ENCODE measurements at regions not wholly inside any gene's neighbourhood (a gene's known extent, or its start where the extent isn't known, plus 50 kb on each side); places are given as distances from the start of the nearest gene placed in this dataset.

- no peaks in the 10 kb centered on the region for H3K36me3 ChIP-seq (ENCODE audit: control insufficient read depth, insufficient read depth, low read length)
- H3K4me3 ChIP-seq (ENCODE audit: low read length): no peak overlapping the region
- no peaks in the 10 kb centered on the region for H3K4me1 ChIP-seq (ENCODE audit: control insufficient read depth, insufficient read depth, low read length)
- H3K9me3 ChIP-seq (ENCODE audit: control insufficient read depth, low read length): no peaks in the 10 kb centered on the region
- H3K27me3 ChIP-seq (ENCODE audit: control insufficient read depth, insufficient read depth, low read length): no peaks in the 10 kb centered on the region
- H3K9ac ChIP-seq (ENCODE audit: low read length): no peak overlapping the region
Measured at GRCh38 chr20:60967431-60968316, 284.4 kb upstream of the CDH4 start.

GRCh38 chr20:60968853-60969720, 283.0 kb upstream of the CDH4 start:
- H3K4me1 ChIP-seq (ENCODE audit: control insufficient read depth, insufficient read depth, low read length): no peaks in the 10 kb centered on the region
- no peak overlapping the region for H3K9ac ChIP-seq (ENCODE audit: low read length)
- H3K27me3 ChIP-seq (ENCODE audit: control insufficient read depth, insufficient read depth, low read length): no peaks in the 10 kb centered on the region
- no peaks in the 10 kb centered on the region for H3K9me3 ChIP-seq (ENCODE audit: control insufficient read depth, low read length)
- no peak overlapping the region for H3K4me3 ChIP-seq (ENCODE audit: low read length)
- no peaks in the 10 kb centered on the region for H3K36me3 ChIP-seq (ENCODE audit: control insufficient read depth, insufficient read depth, low read length)

- H3K27me3 ChIP-seq (ENCODE audit: control insufficient read depth, insufficient read depth, low read length): no peaks in the 10 kb centered on the region
Measured at GRCh38 chr20:60970601-60971000, 281.5 kb upstream of the CDH4 start.

GRCh38 chr20:60974022-60974421, 278.0 kb upstream of the CDH4 start:
- Histone ChIP-seq H3K27me3 (ENCODE audit: control insufficient read depth, insufficient read depth, low read length) (no peaks in the 10 kb centered on the region), H3K4me1 (ENCODE audit: control insufficient read depth, insufficient read depth, low read length) (no peaks in the 10 kb centered on the region), H3K9ac (ENCODE audit: low read length) (no peak overlapping the region), H3K36me3 (ENCODE audit: control insufficient read depth, insufficient read depth, low read length) (no peaks in the 10 kb centered on the region), H3K4me3 (ENCODE audit: low read length) (no peak overlapping the region), H3K9me3 (ENCODE audit: control insufficient read depth, low read length) (no peaks in the 10 kb centered on the region)

More at GRCh38 chr20:60970601-60971000, 281.5 kb upstream of the CDH4 start:
- Histone ChIP-seq H3K36me3 (ENCODE audit: control insufficient read depth, insufficient read depth, low read length) (no peaks in the 10 kb centered on the region), H3K4me3 (ENCODE audit: low read length) (no peak overlapping the region), H3K9ac (ENCODE audit: low read length) (no peak overlapping the region), H3K4me1 (ENCODE audit: control insufficient read depth, insufficient read depth, low read length) (no peaks in the 10 kb centered on the region), H3K9me3 (ENCODE audit: control insufficient read depth, low read length) (no peaks in the 10 kb centered on the region)

GRCh38 chr20:60974441-60974945, 277.6 kb upstream of the CDH4 start:
- H3K4me1 ChIP-seq (ENCODE audit: control insufficient read depth, insufficient read depth, low read length): no peaks in the 10 kb centered on the region
- H3K27me3 ChIP-seq (ENCODE audit: control insufficient read depth, insufficient read depth, low read length): no peaks in the 10 kb centered on the region
- H3K4me3 ChIP-seq (ENCODE audit: low read length): no peak overlapping the region
- H3K9me3 ChIP-seq (ENCODE audit: control insufficient read depth, low read length): no peaks in the 10 kb centered on the region
- no peak overlapping the region for H3K9ac ChIP-seq (ENCODE audit: low read length)
- no peaks in the 10 kb centered on the region for H3K36me3 ChIP-seq (ENCODE audit: control insufficient read depth, insufficient read depth, low read length)

- Histone ChIP-seq H3K4me3 (ENCODE audit: low read length) (no peak overlapping the region), H3K4me1 (ENCODE audit: control insufficient read depth, insufficient read depth, low read length) (no peaks in the 10 kb centered on the region), H3K36me3 (ENCODE audit: control insufficient read depth, insufficient read depth, low read length) (no peaks in the 10 kb centered on the region), H3K27me3 (ENCODE audit: control insufficient read depth, insufficient read depth, low read length) (no peaks in the 10 kb centered on the region), H3K9ac (ENCODE audit: low read length) (no peak overlapping the region), H3K9me3 (ENCODE audit: control insufficient read depth, low read length) (no peaks in the 10 kb centered on the region)
Measured at GRCh38 chr20:60976139-60976538, 275.9 kb upstream of the CDH4 start.

- Histone ChIP-seq H3K4me3 (ENCODE audit: low read length) (no peak overlapping the region), H3K36me3 (ENCODE audit: control insufficient read depth, insufficient read depth, low read length) (no peaks in the 10 kb centered on the region), H3K4me1 (ENCODE audit: control insufficient read depth, insufficient read depth, low read length) (no peaks in the 10 kb centered on the region), H3K9ac (ENCODE audit: low read length) (no peak overlapping the region), H3K9me3 (ENCODE audit: control insufficient read depth, low read length) (no peaks in the 10 kb centered on the region), H3K27me3 (ENCODE audit: control insufficient read depth, insufficient read depth, low read length) (no peaks in the 10 kb centered on the region)
Measured at GRCh38 chr20:60976913-60977312, 275.1 kb upstream of the CDH4 start.

- Histone ChIP-seq H3K9ac (ENCODE audit: low read length) (no peak overlapping the region), H3K4me1 (ENCODE audit: control insufficient read depth, insufficient read depth, low read length) (no peaks in the 10 kb centered on the region), H3K36me3 (ENCODE audit: control insufficient read depth, insufficient read depth, low read length) (no peaks in the 10 kb centered on the region), H3K4me3 (ENCODE audit: low read length) (no peak overlapping the region), H3K9me3 (ENCODE audit: control insufficient read depth, low read length) (no peaks in the 10 kb centered on the region), H3K27me3 (ENCODE audit: control insufficient read depth, insufficient read depth, low read length) (no peaks in the 10 kb centered on the region)
Measured at GRCh38 chr20:60977901-60978300, 274.2 kb upstream of the CDH4 start.

- no peak overlapping the region for H3K4me3 ChIP-seq (ENCODE audit: low read length)
- no peak overlapping the region for H3K9ac ChIP-seq (ENCODE audit: low read length)
- no peaks in the 10 kb centered on the region for H3K36me3 ChIP-seq (ENCODE audit: control insufficient read depth, insufficient read depth, low read length)
- H3K9me3 ChIP-seq (ENCODE audit: control insufficient read depth, low read length): no peaks in the 10 kb centered on the region
- H3K4me1 ChIP-seq (ENCODE audit: control insufficient read depth, insufficient read depth, low read length): no peaks in the 10 kb centered on the region
- no peaks in the 10 kb centered on the region for H3K27me3 ChIP-seq (ENCODE audit: control insufficient read depth, insufficient read depth, low read length)
Measured at GRCh38 chr20:60984666-60985065, 267.4 kb upstream of the CDH4 start.

- no peaks in the 10 kb centered on the region for H3K4me1 ChIP-seq (ENCODE audit: control insufficient read depth, insufficient read depth, low read length)
- no peak overlapping the region for H3K9ac ChIP-seq (ENCODE audit: low read length)
- H3K36me3 ChIP-seq (ENCODE audit: control insufficient read depth, insufficient read depth, low read length): no peaks in the 10 kb centered on the region
- H3K27me3 ChIP-seq (ENCODE audit: control insufficient read depth, insufficient read depth, low read length): no peaks in the 10 kb centered on the region
- no peaks in the 10 kb centered on the region for H3K9me3 ChIP-seq (ENCODE audit: control insufficient read depth, low read length)
- no peak overlapping the region for H3K4me3 ChIP-seq (ENCODE audit: low read length)
Measured at GRCh38 chr20:60986506-60987156, 265.4 kb upstream of the CDH4 start.

GRCh38 chr20:60990061-60990460, 262.0 kb upstream of the CDH4 start:
- no peaks in the 10 kb centered on the region for H3K9me3 ChIP-seq (ENCODE audit: control insufficient read depth, low read length)
- H3K27me3 ChIP-seq (ENCODE audit: control insufficient read depth, insufficient read depth, low read length): no peaks in the 10 kb centered on the region
- H3K4me3 ChIP-seq (ENCODE audit: low read length): no peak overlapping the region
- H3K4me1 ChIP-seq (ENCODE audit: control insufficient read depth, insufficient read depth, low read length): no peaks in the 10 kb centered on the region
- H3K9ac ChIP-seq (ENCODE audit: low read length): no peak overlapping the region
- H3K36me3 ChIP-seq (ENCODE audit: control insufficient read depth, insufficient read depth, low read length): no peaks in the 10 kb centered on the region
